ENCODE measurements at regions not wholly inside any gene's neighbourhood (a gene's known extent, or its start where the extent isn't known, plus 50 kb on each side); places are given as distances from the start of the nearest gene placed in this dataset.

- Histone ChIP-seq H3K27ac (no peak overlapping the region), H3K27me3 (no peaks in the 10 kb centered on the region), H3K4me3 (replicated peaks in 1 of 3) (no peak overlapping the region), H3K4me1 (no peaks in the 10 kb centered on the region), H3K9me3 (no peaks in the 10 kb centered on the region), H3K36me3 (no peaks in the 10 kb centered on the region)
- DNase-seq: no peak
- intact Hi-C loops (cut with DNase I): no loop called here
- TF ChIP-seq POLR2A (IDR thresholded peaks at IDR 0.05): no peak
- no peak for TF ChIP-seq CTCF (IDR thresholded peaks at IDR 0.05)
- 57 to 67% methylated on average over 1 of the region's 1 CpG for WGBS, 2 donors
Measured at GRCh38 chr1:221405146-221405545, 336.7 kb downstream of the DUSP10 start.

- intact Hi-C loops (cut with DNase I): no loop called here
- TF ChIP-seq CTCF (IDR thresholded peaks at IDR 0.05): no peak
- no peak for TF ChIP-seq POLR2A (IDR thresholded peaks at IDR 0.05)
- DNase-seq: no peak
- no peak overlapping the region for H3K4me3 ChIP-seq (replicated peaks in 1 of 3)
- no peaks in the 10 kb centered on the region for H3K9me3 ChIP-seq
- 53 to 67% methylated on average over 7 of the region's 7 CpGs for whole genome bisulfite sequencing, 2 donors
- H3K27ac ChIP-seq: no peak overlapping the region
- H3K4me1 ChIP-seq: no peaks in the 10 kb centered on the region
- H3K36me3 ChIP-seq: no peaks in the 10 kb centered on the region
- H3K27me3 ChIP-seq: no peaks in the 10 kb centered on the region
Measured at GRCh38 chr1:221408117-221408803, 333.6 kb downstream of the DUSP10 start.

- Histone ChIP-seq H3K4me3 (replicated peaks in 1 of 3) (no peak overlapping the region), H3K9me3 (no peaks in the 10 kb centered on the region), H3K27ac (no peak overlapping the region), H3K4me1 (no peaks in the 10 kb centered on the region), H3K27me3 (no peaks in the 10 kb centered on the region), H3K36me3 (no peaks in the 10 kb centered on the region)
- intact Hi-C loops (cut with DNase I): no loop called here
- WGBS, 2 donors: 71 to 80% methylated on average over 3 of the region's 3 CpGs
- TF ChIP-seq POLR2A (IDR thresholded peaks at IDR 0.05) (no peak), CTCF (IDR thresholded peaks at IDR 0.05) (no peak)
- DNase-seq: no peak
Measured at GRCh38 chr1:221411283-221411682, 330.6 kb downstream of the DUSP10 start.

- no peak for DNase-seq
- Histone ChIP-seq H3K4me1 (no peaks in the 10 kb centered on the region), H3K27me3 (no peaks in the 10 kb centered on the region), H3K27ac (no peak overlapping the region), H3K4me3 (replicated peaks in 1 of 3) (no peak overlapping the region), H3K36me3 (no peaks in the 10 kb centered on the region), H3K9me3 (no peaks in the 10 kb centered on the region)
- no peak for TF ChIP-seq POLR2A (IDR thresholded peaks at IDR 0.05)
- TF ChIP-seq CTCF (IDR thresholded peaks at IDR 0.05): no peak
- 84 to 86% methylated on average over 8 of the region's 8 CpGs for WGBS, 2 donors
- intact Hi-C loops (cut with DNase I): no loop called here
Measured at GRCh38 chr1:221414772-221415539, 326.9 kb downstream of the DUSP10 start.

- Histone ChIP-seq H3K4me1 (no peaks in the 10 kb centered on the region), H3K9me3 (no peaks in the 10 kb centered on the region), H3K36me3 (no peaks in the 10 kb centered on the region), H3K4me3 (replicated peaks in 1 of 3) (no peak overlapping the region), H3K27me3 (no peaks in the 10 kb centered on the region), H3K27ac (no peak overlapping the region)
- intact Hi-C loops (cut with DNase I): no loop called here
- no peak for DNase-seq
- TF ChIP-seq POLR2A (IDR thresholded peaks at IDR 0.05): no peak
- no peak for TF ChIP-seq CTCF (IDR thresholded peaks at IDR 0.05)
- WGBS, 2 donors: 63 to 72% methylated on average over 1 of the region's 1 CpG
Measured at GRCh38 chr1:221415651-221416050, 326.2 kb downstream of the DUSP10 start.

Measured in thyroid gland (tissue), 4 donors.